Sigmoid colon (tissue), 4 donors: ENCODE measurements at regions not wholly inside any gene's neighbourhood (a gene's known extent, or its start where the extent isn't known, plus 50 kb on each side); places are given as distances from the start of the nearest gene placed in this dataset.

Experiments used
- CTCF ChIP-seq, 4 experiments: fragments of 450-650 bp in 3 of 4; fragments of 200-600 bp in 1 of 4; IDR thresholded peaks; one replicate each; pipeline ENCODE4 v1.5.1; 2016 to 2019; ENCODE audit warnings: antibody characterized with exemption in 4 of 4, mild to moderate bottlenecking in 3 of 4, moderate library complexity in 2 of 4
- EP300 ChIP-seq, 4 donors: sonication (generic); formaldehyde crosslinking; IDR thresholded peaks; one replicate each; pipeline ENCODE4 v1.6.1; 2017; ENCODE audit warnings: antibody characterized with exemption in 4 of 4
- POLR2A ChIP-seq, 2 donors: fragments of 450-650 bp; IDR thresholded peaks; one replicate each; pipeline ENCODE4 v1.6.1; 2016; ENCODE audit warnings: antibody characterized with exemption in 2 of 2, mild to moderate bottlenecking in 2 of 2, moderate library complexity in 2 of 2
- POLR2AphosphoS5 ChIP-seq, 4 donors: sonication (generic); formaldehyde crosslinking; IDR thresholded peaks; one replicate each; pipeline ENCODE4 v1.6.1; 2017; ENCODE audit warnings: antibody characterized with exemption in 4 of 4

GRCh38 chr5:135669416-135669815 is 90.6 kb upstream of the CXCL14 start:
- TF ChIP-seq CTCF (IDR thresholded peaks at IDR 0.05) (no peak), POLR2AphosphoS5 (IDR thresholded peaks at IDR 0.05) (no peak), POLR2A (IDR thresholded peaks at IDR 0.05) (no peak), EP300 (IDR thresholded peaks at IDR 0.05) (no peak)
